ENCODE measurements at regions not wholly inside any gene's neighbourhood (a gene's known extent, or its start where the extent isn't known, plus 50 kb on each side); places are given as distances from the start of the nearest gene placed in this dataset.
"Not testable (repeated sequence)": the region's sequence is repeated elsewhere in the genome, so short reads cannot be mapped to it uniquely, and the experiment has no call there.

- no peak for DNase-seq
Measured at GRCh38 chrX:25503826-25504225, 488.1 kb upstream of the ARX start.

- no peak for DNase-seq
Measured at GRCh38 chrX:25507801-25508200, 492.0 kb upstream of the ARX start.

GRCh38 chrX:25519258-25519657 lies 503.5 kb upstream of the ARX start:
- DNase-seq, result no peak

- DNase-seq, result not testable (repeated sequence)
Measured at GRCh38 chrX:25522443-25523010, 506.8 kb upstream of the ARX start.

- DNase-seq, result peak; percentile 20
Measured at GRCh38 chrX:25523574-25524540, 508.1 kb upstream of the ARX start.

GRCh38 chrX:25527156-25527555 lies 511.4 kb upstream of the ARX start:
- no peak for DNase-seq

GRCh38 chrX:25527596-25527995 lies 511.8 kb upstream of the ARX start:
- DNase-seq, result no peak

- DNase-seq, result no peak
Measured at GRCh38 chrX:25531096-25531495, 515.3 kb upstream of the ARX start.

- no peak for DNase-seq
Measured at GRCh38 chrX:25534091-25534490, 518.3 kb upstream of the ARX start.

GRCh38 chrX:25536307-25536970 lies 520.7 kb upstream of the ARX start:
- no peak for DNase-seq

- no peak for DNase-seq
Measured at GRCh38 chrX:25537699-25538098, 521.9 kb upstream of the ARX start.

GRCh38 chrX:25544641-25545040 lies 528.9 kb upstream of the ARX start:
- DNase-seq, result no peak

- no peak for DNase-seq
Measured at GRCh38 chrX:25548811-25549210, 533.0 kb upstream of the ARX start.

- DNase-seq, result no peak
Measured at GRCh38 chrX:25555521-25555920, 539.8 kb upstream of the ARX start.

- DNase-seq, result no peak
Measured at GRCh38 chrX:25558137-25558536, 542.4 kb upstream of the ARX start.

GRCh38 chrX:25561190-25561589 lies 545.4 kb upstream of the ARX start:
- DNase-seq, result no peak

GRCh38 chrX:25573631-25574030 lies 557.9 kb upstream of the ARX start:
- DNase-seq, result no peak

- no peak for DNase-seq
Measured at GRCh38 chrX:25596921-25597320, 541.2 kb upstream of the MAGEB18 start.

GRCh38 chrX:25597551-25597950 lies 540.6 kb upstream of the MAGEB18 start:
- no peak for DNase-seq

GRCh38 chrX:25599061-25599460 lies 539.1 kb upstream of the MAGEB18 start:
- no peak for DNase-seq

GRCh38 chrX:25600776-25601175 lies 537.4 kb upstream of the MAGEB18 start:
- DNase-seq, result no peak

GRCh38 chrX:25601323-25601722 lies 536.8 kb upstream of the MAGEB18 start:
- DNase-seq, result no peak

GRCh38 chrX:25618248-25618647 lies 519.9 kb upstream of the MAGEB18 start:
- DNase-seq, result no peak

- no peak for DNase-seq
Measured at GRCh38 chrX:25640276-25640675, 497.9 kb upstream of the MAGEB18 start.

Measured in DMS153 (cell line).